ENCODE measurements at regions not wholly inside any gene's neighbourhood (a gene's known extent, or its start where the extent isn't known, plus 50 kb on each side); places are given as distances from the start of the nearest gene placed in this dataset.

DNA sequence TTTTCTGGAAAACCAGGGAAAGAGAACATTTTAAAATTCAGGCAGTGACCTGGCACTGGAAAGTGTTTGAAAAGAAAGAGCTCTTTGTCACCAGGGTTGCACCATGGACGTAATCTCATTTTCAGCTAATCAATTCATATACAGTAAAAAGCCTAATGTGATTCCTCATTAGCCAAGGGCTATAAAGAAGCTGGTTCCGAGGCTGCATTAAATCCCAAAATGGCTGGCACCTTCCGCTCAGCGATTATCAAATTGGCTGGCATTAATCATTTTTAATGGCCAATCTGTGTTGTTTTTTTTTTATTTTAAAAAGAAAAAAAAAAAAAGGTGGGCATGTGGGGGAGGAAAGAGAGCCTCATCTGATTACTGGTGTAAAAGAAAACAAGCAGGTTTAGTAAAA, 341.4 kb downstream of the RAB28 start:
- Histone ChIP-seq H3K4me2 (ENCODE audit: low read length) (no peak overlapping the region), H3K9me3 (ENCODE audit: control insufficient read depth, low read length) (no peaks in the 10 kb centered on the region), H3K9ac (no peak overlapping the region), H3K4me1 (no peaks in the 10 kb centered on the region), H3K36me3 (ENCODE audit: control insufficient read depth, insufficient read depth, low read length) (no peaks in the 10 kb centered on the region), H3K27ac (no peak overlapping the region), H2AFZ (no peak overlapping the region), H3K79me2 (no peaks in the 10 kb centered on the region), H3K27me3 (ENCODE audit: control insufficient read depth, insufficient read depth, low read length) (no peaks in the 10 kb centered on the region), H3K4me3 (ENCODE audit: low read depth, low read length) (no peak overlapping the region)
- TF ChIP-seq, protein P1, sequence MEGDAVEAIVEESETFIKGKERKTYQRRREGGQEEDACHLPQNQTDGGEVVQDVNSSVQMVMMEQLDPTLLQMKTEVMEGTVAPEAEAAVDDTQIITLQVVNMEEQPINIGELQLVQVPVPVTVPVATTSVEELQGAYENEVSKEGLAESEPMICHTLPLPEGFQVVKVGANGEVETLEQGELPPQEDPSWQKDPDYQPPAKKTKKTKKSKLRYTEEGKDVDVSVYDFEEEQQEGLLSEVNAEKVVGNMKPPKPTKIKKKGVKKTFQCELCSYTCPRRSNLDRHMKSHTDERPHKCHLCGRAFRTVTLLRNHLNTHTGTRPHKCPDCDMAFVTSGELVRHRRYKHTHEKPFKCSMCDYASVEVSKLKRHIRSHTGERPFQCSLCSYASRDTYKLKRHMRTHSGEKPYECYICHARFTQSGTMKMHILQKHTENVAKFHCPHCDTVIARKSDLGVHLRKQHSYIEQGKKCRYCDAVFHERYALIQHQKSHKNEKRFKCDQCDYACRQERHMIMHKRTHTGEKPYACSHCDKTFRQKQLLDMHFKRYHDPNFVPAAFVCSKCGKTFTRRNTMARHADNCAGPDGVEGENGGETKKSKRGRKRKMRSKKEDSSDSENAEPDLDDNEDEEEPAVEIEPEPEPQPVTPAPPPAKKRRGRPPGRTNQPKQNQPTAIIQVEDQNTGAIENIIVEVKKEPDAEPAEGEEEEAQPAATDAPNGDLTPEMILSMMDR (IDR thresholded peaks at IDR 0.05): no peak

DNA sequence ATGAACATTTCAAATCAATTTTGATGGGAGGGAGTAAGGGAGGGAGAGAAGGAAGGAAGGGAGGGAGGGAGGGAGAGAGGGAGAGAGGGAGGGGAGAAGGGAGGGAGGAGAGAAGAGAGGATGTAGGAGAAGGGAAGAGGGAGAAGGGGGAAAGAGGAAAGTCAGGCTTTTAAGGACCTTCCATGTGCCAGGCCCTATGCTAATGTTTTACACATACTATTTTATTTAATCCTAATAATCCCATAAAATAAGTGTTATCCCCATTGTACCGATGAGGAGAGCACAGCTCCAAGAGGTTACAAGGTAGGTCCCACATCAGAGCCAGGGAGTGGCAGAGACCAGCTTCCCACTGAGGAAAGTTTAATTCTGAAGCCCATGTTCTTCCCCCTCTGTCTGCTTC, 341.9 kb downstream of the RAB28 start:
- Histone ChIP-seq H3K9me3 (ENCODE audit: control insufficient read depth, low read length) (no peaks in the 10 kb centered on the region), H3K27me3 (ENCODE audit: control insufficient read depth, insufficient read depth, low read length) (no peaks in the 10 kb centered on the region), H3K4me3 (ENCODE audit: low read depth, low read length) (no peak overlapping the region), H3K4me2 (ENCODE audit: low read length) (no peak overlapping the region), H2AFZ (no peak overlapping the region), H3K36me3 (ENCODE audit: control insufficient read depth, insufficient read depth, low read length) (no peaks in the 10 kb centered on the region), H3K79me2 (no peaks in the 10 kb centered on the region), H3K9ac (no peak overlapping the region), H3K27ac (no peak overlapping the region), H3K4me1 (no peaks in the 10 kb centered on the region)
- TF ChIP-seq, protein P1 (IDR thresholded peaks at IDR 0.05): no peak

DNA sequence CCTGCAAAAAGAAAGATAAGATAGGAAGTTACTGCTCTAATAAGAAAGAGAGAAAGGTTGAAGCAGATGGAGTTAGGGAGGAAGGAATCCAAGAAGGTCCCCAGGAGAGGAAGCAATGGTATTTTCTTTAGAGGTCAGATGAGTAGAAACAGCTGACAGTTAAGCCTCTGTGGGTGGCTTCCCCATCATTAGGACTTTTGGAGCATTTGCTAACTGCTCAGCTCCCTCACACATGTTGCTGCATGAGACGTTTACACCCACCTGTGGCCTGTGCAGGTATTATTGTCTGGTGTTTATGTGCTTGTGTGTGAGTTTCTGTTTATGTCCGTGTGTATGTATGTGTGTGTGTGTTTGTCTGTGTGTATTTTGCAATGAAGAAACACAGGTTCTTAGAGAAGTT, 346.8 kb downstream of the RAB28 start:
- Histone ChIP-seq H2AFZ (no peak overlapping the region), H3K4me1 (no peaks in the 10 kb centered on the region), H3K9me3 (ENCODE audit: control insufficient read depth, low read length) (no peaks in the 10 kb centered on the region), H3K27me3 (ENCODE audit: control insufficient read depth, insufficient read depth, low read length) (no peaks in the 10 kb centered on the region), H3K27ac (no peak overlapping the region), H3K9ac (no peak overlapping the region), H3K4me3 (ENCODE audit: low read depth, low read length) (no peak overlapping the region), H3K36me3 (ENCODE audit: control insufficient read depth, insufficient read depth, low read length) (no peaks in the 10 kb centered on the region), H3K79me2 (no peaks in the 10 kb centered on the region), H3K4me2 (ENCODE audit: low read length) (no peak overlapping the region)
- TF ChIP-seq, protein P1 (IDR thresholded peaks at IDR 0.05): no peak

DNA sequence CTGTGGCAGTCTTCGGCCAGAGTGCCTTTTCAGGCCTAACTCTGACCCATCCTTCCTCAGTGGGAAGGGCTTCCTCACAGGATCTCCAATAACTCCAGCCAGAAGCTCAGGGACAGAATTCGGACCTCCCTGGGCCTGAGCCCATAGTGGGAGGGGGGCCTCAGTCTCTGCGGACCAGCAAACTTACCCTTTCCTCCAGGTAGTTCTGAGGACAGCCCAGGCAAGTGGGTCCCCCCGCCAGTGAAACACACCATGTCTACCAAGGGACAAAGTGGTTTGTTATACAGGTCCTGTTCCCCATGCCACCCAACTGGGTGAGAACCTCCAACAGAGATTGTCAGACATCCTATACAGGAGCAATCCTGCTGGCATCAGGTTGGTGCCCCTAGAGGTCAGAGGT, 350.4 kb downstream of the RAB28 start:
- no peak overlapping the region for H3K4me2 ChIP-seq (ENCODE audit: low read length)
- H3K36me3 ChIP-seq (ENCODE audit: control insufficient read depth, insufficient read depth, low read length): no peaks in the 10 kb centered on the region
- H3K27ac ChIP-seq: no peak overlapping the region
- no peaks in the 10 kb centered on the region for H3K4me1 ChIP-seq
- no peaks in the 10 kb centered on the region for H3K27me3 ChIP-seq (ENCODE audit: control insufficient read depth, insufficient read depth, low read length)
- no peaks in the 10 kb centered on the region for H3K79me2 ChIP-seq
- no peak overlapping the region for H2AFZ ChIP-seq
- H3K9me3 ChIP-seq (ENCODE audit: control insufficient read depth, low read length): no peaks in the 10 kb centered on the region
- no peak overlapping the region for H3K4me3 ChIP-seq (ENCODE audit: low read depth, low read length)
- TF ChIP-seq, protein P1 (IDR thresholded peaks at IDR 0.05): no peak
- H3K9ac ChIP-seq: no peak overlapping the region

DNA sequence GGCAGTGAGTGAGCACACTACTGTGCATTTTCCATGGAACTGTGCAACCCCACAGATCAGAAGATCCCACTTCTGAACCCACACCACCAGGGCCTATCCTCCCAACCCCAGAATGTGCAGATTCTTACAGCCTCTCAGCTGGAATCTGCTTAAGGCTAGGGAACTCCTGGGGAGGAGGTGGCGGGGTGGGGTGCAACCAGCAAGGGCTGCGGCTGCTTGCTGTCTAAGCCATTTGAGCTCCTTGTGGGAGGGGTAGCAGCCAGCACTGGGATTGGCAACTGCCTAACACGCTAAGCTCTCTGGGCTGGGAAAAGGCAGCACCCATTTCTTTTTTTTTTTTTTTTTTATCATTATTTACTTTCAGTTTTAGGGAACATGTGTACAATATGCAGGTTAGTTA, 353.3 kb downstream of the RAB28 start:
- no peak overlapping the region for H3K4me3 ChIP-seq (ENCODE audit: low read depth, low read length)
- no peaks in the 10 kb centered on the region for H3K4me1 ChIP-seq
- H3K9ac ChIP-seq: no peak overlapping the region
- H3K27ac ChIP-seq: no peak overlapping the region
- TF ChIP-seq, protein P1 (IDR thresholded peaks at IDR 0.05): no peak
- H3K4me2 ChIP-seq (ENCODE audit: low read length): no peak overlapping the region
- no peaks in the 10 kb centered on the region for H3K36me3 ChIP-seq (ENCODE audit: control insufficient read depth, insufficient read depth, low read length)
- no peaks in the 10 kb centered on the region for H3K27me3 ChIP-seq (ENCODE audit: control insufficient read depth, insufficient read depth, low read length)
- H3K79me2 ChIP-seq: no peaks in the 10 kb centered on the region
- H3K9me3 ChIP-seq (ENCODE audit: control insufficient read depth, low read length): no peaks in the 10 kb centered on the region
- no peak overlapping the region for H2AFZ ChIP-seq
